ENCODE measurements at regions not wholly inside any gene's neighbourhood (a gene's known extent, or its start where the extent isn't known, plus 50 kb on each side); places are given as distances from the start of the nearest gene placed in this dataset.

- Histone ChIP-seq H4K20me1 (ENCODE audit: control insufficient read depth, insufficient read depth, low read depth, low read length) (no peaks in the 10 kb centered on the region), H3K4me1 (ENCODE audit: control insufficient read depth, low read length) (no peaks in the 10 kb centered on the region), H3K36me3 (ENCODE audit: control insufficient read depth, low read length) (no peaks in the 10 kb centered on the region), H3K27ac (ENCODE audit: low read depth, low read length) (no peak overlapping the region), H3F3A (ENCODE audit: control insufficient read depth, insufficient read depth) (no peaks in the 10 kb centered on the region), H3K27me3 (ENCODE audit: control insufficient read depth, low read length) (no peaks in the 10 kb centered on the region), H3K9me3 (ENCODE audit: control insufficient read depth, insufficient read depth, low read length) (no peaks in the 10 kb centered on the region), H3K9me2 (replicated peaks; ENCODE audit: control insufficient read depth, low read length) (no peaks in the 10 kb centered on the region), H3K79me2 (ENCODE audit: control insufficient read depth, low read length) (no peaks in the 10 kb centered on the region), H3K4me3 (ENCODE audit: low read length) (no peak overlapping the region), H3K4me2 (ENCODE audit: low read length) (no peak overlapping the region)
- TF ChIP-seq CTCF (IDR thresholded peaks at IDR 0.05; ENCODE audit: low read depth, low read length, poor library complexity, severe bottlenecking) (no peak), EZH2phosphoT487 (IDR thresholded peaks at IDR 0.05; ENCODE audit: borderline replicate concordance, low read length) (no peak)
Observed at GRCh38 chr22:48520207-48520606, 1307.5 kb downstream of the BRD1 start.

GRCh38 chr22:48517039-48518030 lies 1310.3 kb downstream of the BRD1 start:
- Histone ChIP-seq H4K20me1 (ENCODE audit: control insufficient read depth, insufficient read depth, low read depth, low read length) (no peaks in the 10 kb centered on the region), H3K9me3 (ENCODE audit: control insufficient read depth, insufficient read depth, low read length) (no peaks in the 10 kb centered on the region), H3K9me2 (replicated peaks; ENCODE audit: control insufficient read depth, low read length) (no peaks in the 10 kb centered on the region), H3K4me1 (ENCODE audit: control insufficient read depth, low read length) (no peaks in the 10 kb centered on the region), H3K27ac (ENCODE audit: low read depth, low read length) (no peak overlapping the region), H3K79me2 (ENCODE audit: control insufficient read depth, low read length) (no peaks in the 10 kb centered on the region), H3K36me3 (ENCODE audit: control insufficient read depth, low read length) (no peaks in the 10 kb centered on the region), H3K27me3 (ENCODE audit: control insufficient read depth, low read length) (no peaks in the 10 kb centered on the region), H3F3A (ENCODE audit: control insufficient read depth, insufficient read depth) (no peaks in the 10 kb centered on the region), H3K4me2 (ENCODE audit: low read length) (no peak overlapping the region), H3K4me3 (ENCODE audit: low read length) (no peak overlapping the region)
- TF ChIP-seq EZH2phosphoT487 (IDR thresholded peaks at IDR 0.05; ENCODE audit: borderline replicate concordance, low read length) = no peak

GRCh38 chr22:48516571-48516970 lies 1311.1 kb downstream of the BRD1 start:
- no peak for TF ChIP-seq CTCF (IDR thresholded peaks at IDR 0.05; ENCODE audit: low read depth, low read length, poor library complexity, severe bottlenecking)
- TF ChIP-seq EZH2phosphoT487 (IDR thresholded peaks at IDR 0.05; ENCODE audit: borderline replicate concordance, low read length) = no peak
- Histone ChIP-seq H3K4me3 (ENCODE audit: low read length) (no peak overlapping the region), H3K9me2 (replicated peaks; ENCODE audit: control insufficient read depth, low read length) (no peaks in the 10 kb centered on the region), H3K4me2 (ENCODE audit: low read length) (no peak overlapping the region), H3K27me3 (ENCODE audit: control insufficient read depth, low read length) (no peaks in the 10 kb centered on the region), H3K9me3 (ENCODE audit: control insufficient read depth, insufficient read depth, low read length) (no peaks in the 10 kb centered on the region), H3F3A (ENCODE audit: control insufficient read depth, insufficient read depth) (no peaks in the 10 kb centered on the region), H4K20me1 (ENCODE audit: control insufficient read depth, insufficient read depth, low read depth, low read length) (no peaks in the 10 kb centered on the region), H3K79me2 (ENCODE audit: control insufficient read depth, low read length) (no peaks in the 10 kb centered on the region), H3K36me3 (ENCODE audit: control insufficient read depth, low read length) (no peaks in the 10 kb centered on the region), H3K27ac (ENCODE audit: low read depth, low read length) (no peak overlapping the region), H3K4me1 (ENCODE audit: control insufficient read depth, low read length) (no peaks in the 10 kb centered on the region)

GRCh38 chr22:48515571-48516200 lies 1312.0 kb downstream of the BRD1 start:
- Histone ChIP-seq H3K79me2 (ENCODE audit: control insufficient read depth, low read length) (no peaks in the 10 kb centered on the region), H4K20me1 (ENCODE audit: control insufficient read depth, insufficient read depth, low read depth, low read length) (no peaks in the 10 kb centered on the region), H3K27ac (ENCODE audit: low read depth, low read length) (no peak overlapping the region), H3K27me3 (ENCODE audit: control insufficient read depth, low read length) (no peaks in the 10 kb centered on the region), H3K36me3 (ENCODE audit: control insufficient read depth, low read length) (no peaks in the 10 kb centered on the region), H3K9me2 (replicated peaks; ENCODE audit: control insufficient read depth, low read length) (no peaks in the 10 kb centered on the region), H3K4me2 (ENCODE audit: low read length) (no peak overlapping the region), H3F3A (ENCODE audit: control insufficient read depth, insufficient read depth) (no peaks in the 10 kb centered on the region), H3K4me3 (ENCODE audit: low read length) (no peak overlapping the region), H3K4me1 (ENCODE audit: control insufficient read depth, low read length) (no peaks in the 10 kb centered on the region), H3K9me3 (ENCODE audit: control insufficient read depth, insufficient read depth, low read length) (no peaks in the 10 kb centered on the region)
- TF ChIP-seq EZH2phosphoT487 (IDR thresholded peaks at IDR 0.05; ENCODE audit: borderline replicate concordance, low read length) (no peak), CTCF (IDR thresholded peaks at IDR 0.05; ENCODE audit: low read depth, low read length, poor library complexity, severe bottlenecking) (no peak)
